GM19023 (cell line): ENCODE measurements at regions not wholly inside any gene's neighbourhood (a gene's known extent, or its start where the extent isn't known, plus 50 kb on each side); places are given as distances from the start of the nearest gene placed in this dataset.
"Not testable (repeated sequence)": the region's sequence is repeated elsewhere in the genome, so short reads cannot be mapped to it uniquely, and the experiment has no call there.

ENCODE experiments used
- ATAC-seq: cut with Tn5 transposase; IDR thresholded peaks from one replicate; pipeline ENCODE4 v1.9.1; 2021; ENCODE audit warnings: mild to moderate bottlenecking, moderate library complexity; ENCODE audit not compliant: unreplicated experiment

GRCh38 chr6:3960754-3961361, 111.7 kb downstream of the FAM50B start:
- no peak for ATAC-seq

- ATAC-seq: no peak
Measured at GRCh38 chr6:3961581-3962215, 112.5 kb downstream of the FAM50B start.

- no peak for ATAC-seq
Measured at GRCh38 chr6:3962291-3963280, 113.4 kb downstream of the FAM50B start.

GRCh38 chr6:3963426-3963825, 114.3 kb downstream of the FAM50B start:
- no peak for ATAC-seq

GRCh38 chr6:3965071-3965718, 113.7 kb downstream of the FAM217A start:
- no peak for ATAC-seq

GRCh38 chr6:3966426-3966825, 112.5 kb downstream of the FAM217A start:
- ATAC-seq: no peak

- ATAC-seq: no peak
Measured at GRCh38 chr6:3970097-3970496, 108.8 kb downstream of the FAM217A start.

GRCh38 chr6:3973152-3973551, 105.8 kb downstream of the FAM217A start:
- ATAC-seq: not testable (repeated sequence)

GRCh38 chr6:3977875-3978711, 100.8 kb downstream of the FAM217A start:
- ATAC-seq: peak; percentile 80

- ATAC-seq: not testable (repeated sequence)
Measured at GRCh38 chr6:3978966-3979365, 100.0 kb downstream of the FAM217A start.

- no peak for ATAC-seq
Measured at GRCh38 chr6:3981917-3982316, 97.0 kb downstream of the FAM217A start.

GRCh38 chr6:3983778-3984177, 95.2 kb downstream of the FAM217A start:
- ATAC-seq: no peak

- ATAC-seq: no peak
Measured at GRCh38 chr6:3984494-3984893, 94.4 kb downstream of the FAM217A start.

GRCh38 chr6:3986241-3986640, 92.7 kb downstream of the FAM217A start:
- ATAC-seq: no peak

- no peak for ATAC-seq
Measured at GRCh38 chr6:3987053-3987452, 91.9 kb downstream of the FAM217A start.

GRCh38 chr6:3987576-3987975, 91.4 kb downstream of the FAM217A start:
- ATAC-seq: no peak

- ATAC-seq: no peak
Measured at GRCh38 chr6:3990692-3991491, 88.0 kb downstream of the FAM217A start.

GRCh38 chr6:3991941-3992340, 87.0 kb downstream of the FAM217A start:
- no peak for ATAC-seq

- no peak for ATAC-seq
Measured at GRCh38 chr6:3996349-3996748, 82.6 kb downstream of the FAM217A start.
